Stimulated activated CD4-positive, alpha-beta T cell treated with anti-CD3 and anti-CD28 coated beads, Interleukin-1b, Interleukin-23, amount 100 ng/mL, for 48 hours (primary cell): ENCODE measurements at regions not wholly inside any gene's neighbourhood (a gene's known extent, or its start where the extent isn't known, plus 50 kb on each side); places are given as distances from the start of the nearest gene placed in this dataset.

Experiments used
- DNase-seq: peaks from one replicate; pipeline ENCODE4 v3.0.0-alpha.2; 2020

GRCh38 chr13:22141716-22142115 lies 470.8 kb downstream of the FGF9 start:
- DNase-seq = no peak

GRCh38 chr13:22143671-22144070 lies 472.8 kb downstream of the FGF9 start:
- DNase-seq = no peak

- DNase-seq = no peak
Observed at GRCh38 chr13:22144806-22145205, 473.9 kb downstream of the FGF9 start.

- no peak for DNase-seq
Observed at GRCh38 chr13:22148187-22148586, 477.3 kb downstream of the FGF9 start.

DNA sequence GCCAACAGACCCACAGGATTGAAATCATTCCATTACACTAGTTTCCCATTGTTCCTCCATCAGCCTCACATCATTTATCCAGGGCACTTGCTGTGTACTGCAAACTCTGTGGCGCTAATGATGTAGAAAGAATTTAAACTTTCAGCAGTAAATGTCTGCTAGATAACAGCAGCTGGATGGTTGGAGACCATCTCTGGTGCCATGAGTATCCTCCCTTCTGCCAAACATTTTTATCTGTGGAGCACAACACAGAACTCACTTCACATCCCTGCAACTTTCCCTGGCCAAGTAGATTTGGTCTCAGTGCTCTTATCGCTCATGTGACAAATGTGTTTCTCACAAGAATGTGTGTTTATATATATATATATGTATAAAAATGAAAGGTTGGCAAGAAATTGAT lies 481.9 kb downstream of the FGF9 start:
- no peak for DNase-seq

DNA sequence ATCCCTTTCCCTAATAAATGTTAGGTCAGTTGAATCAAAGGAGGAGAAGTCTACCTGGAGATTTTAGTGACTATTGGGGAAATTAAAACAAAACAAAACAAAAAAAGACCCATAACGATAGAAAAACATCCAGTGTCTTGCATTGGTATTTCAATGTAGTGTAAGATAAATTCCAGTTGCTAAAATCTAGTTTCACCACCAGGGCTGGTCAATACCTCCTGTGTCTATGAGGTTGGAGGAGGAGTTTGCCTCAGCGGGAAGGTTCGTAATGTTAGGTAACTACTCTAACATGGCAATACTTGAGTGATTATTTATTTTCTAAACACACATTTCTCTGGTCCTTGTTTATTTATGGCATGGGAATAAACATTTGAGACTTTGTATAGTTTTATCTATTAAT lies 483.2 kb downstream of the FGF9 start:
- DNase-seq = no peak

DNA sequence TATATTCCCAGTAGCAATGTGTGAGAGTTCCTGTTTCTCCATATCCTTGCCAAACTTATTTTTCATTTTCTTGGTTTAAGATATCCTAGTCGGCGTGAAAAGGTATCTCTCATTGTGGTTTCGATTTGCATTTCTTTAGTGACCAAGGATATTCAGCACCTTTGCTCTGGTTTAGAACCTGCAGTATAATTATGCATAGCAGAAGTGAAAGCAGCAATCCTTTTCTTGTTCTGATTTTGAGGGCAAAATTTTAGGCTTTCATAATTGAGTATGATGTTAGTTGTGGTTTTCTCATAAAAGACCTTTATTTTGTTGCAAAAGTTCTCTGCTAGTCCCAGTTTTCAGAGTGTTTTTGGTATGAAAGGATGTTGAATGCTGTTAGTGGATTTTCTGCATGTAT lies 491.0 kb downstream of the FGF9 start:
- DNase-seq = no peak

DNA sequence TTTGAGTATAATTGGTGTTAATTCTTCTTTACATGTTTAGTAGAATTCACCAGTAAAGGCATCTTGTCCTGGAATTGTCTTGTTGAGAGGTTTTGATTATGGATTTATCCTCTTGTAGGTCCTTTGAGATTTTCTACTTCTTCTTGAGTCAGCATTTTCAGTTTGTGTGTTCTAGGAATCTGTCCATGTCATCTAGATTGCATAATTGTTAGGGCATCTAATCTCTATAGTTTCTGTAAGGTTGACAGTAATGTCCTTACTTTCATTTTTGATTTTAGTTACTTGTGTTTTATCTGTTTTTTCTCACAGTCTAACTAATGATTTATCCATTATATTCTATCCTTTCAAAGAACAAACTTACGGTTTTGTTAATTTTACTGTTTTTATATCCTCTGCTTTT lies 492.0 kb downstream of the FGF9 start:
- no peak for DNase-seq

- no peak for DNase-seq
Observed at GRCh38 chr13:22168437-22169190, 497.7 kb downstream of the FGF9 start.

- no peak for DNase-seq
Observed at GRCh38 chr13:22169473-22169872, 498.6 kb downstream of the FGF9 start.

DNA sequence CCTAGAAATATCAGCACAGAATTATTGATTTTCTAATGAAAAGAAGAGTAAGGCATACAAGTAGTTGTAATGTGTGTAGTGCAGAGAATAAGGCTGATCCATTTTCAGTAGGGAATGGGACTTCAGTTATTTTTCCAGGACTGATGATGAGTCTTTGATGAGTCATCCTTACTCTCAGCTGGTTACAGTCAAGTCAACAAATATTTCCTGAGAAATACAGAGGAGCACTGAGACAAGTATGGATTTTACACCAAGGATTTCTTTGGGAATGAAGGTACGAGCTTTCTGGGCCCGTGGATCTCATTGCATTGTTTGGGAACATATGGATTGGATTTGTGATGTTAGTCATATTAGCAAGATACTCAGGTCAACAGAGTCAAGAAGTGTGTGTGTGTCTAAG lies 502.7 kb downstream of the FGF9 start:
- DNase-seq = no peak

GRCh38 chr13:22175241-22175640 lies 504.4 kb downstream of the FGF9 start:
- DNase-seq = no peak

DNA sequence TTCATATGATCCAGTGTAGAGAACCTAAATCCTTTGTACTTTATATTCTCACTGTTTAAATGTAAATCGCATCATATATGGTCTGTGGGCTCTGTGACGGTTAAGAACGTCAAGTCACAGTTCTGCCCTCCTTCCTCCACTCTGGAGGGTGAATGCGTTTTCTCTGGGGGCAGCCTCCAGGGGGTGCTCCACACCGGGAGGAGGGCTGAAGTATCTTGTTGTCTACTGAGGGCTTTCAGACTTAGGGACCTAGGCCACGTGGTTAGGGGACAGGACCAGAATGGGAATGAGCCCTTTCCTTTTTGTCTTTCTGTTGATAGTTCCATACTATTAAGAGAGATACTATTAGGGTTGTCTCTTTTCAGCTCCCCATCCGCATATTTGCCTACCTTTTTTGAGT lies 504.9 kb downstream of the FGF9 start:
- DNase-seq = no peak

DNA sequence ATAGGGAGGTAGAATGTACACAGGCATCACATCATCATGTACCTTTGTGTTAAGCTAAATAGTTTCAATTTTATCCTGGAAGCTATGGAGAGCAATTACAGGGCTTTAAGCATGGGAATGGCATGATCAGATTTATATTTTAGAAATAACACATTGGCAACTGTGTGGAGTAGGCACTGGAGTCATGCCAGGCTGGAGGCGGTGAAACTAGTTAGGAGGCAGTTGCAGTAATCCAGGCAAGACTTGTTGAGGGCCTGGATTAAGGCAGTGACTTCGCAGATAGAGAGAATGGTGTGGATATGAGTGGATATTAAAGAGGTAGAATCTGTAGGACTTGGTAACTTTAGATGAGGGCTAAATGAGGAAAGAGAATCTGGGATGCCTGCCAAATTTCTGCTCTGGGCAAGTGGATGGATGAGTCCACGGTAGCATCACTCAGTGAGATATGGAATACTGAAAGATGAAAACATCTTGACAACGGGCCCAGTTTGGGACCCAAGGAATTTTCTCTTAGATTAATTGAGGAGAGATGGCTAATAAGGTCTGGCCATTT lies 506.2 kb downstream of the FGF9 start:
- DNase-seq = no peak

- DNase-seq = no peak
Observed at GRCh38 chr13:22178878-22179277, 508.0 kb downstream of the FGF9 start.

- no peak for DNase-seq
Observed at GRCh38 chr13:22187329-22187728, 516.5 kb downstream of the FGF9 start.

GRCh38 chr13:22189176-22190048 lies 518.5 kb downstream of the FGF9 start:
- DNase-seq = no peak

- no peak for DNase-seq
Observed at GRCh38 chr13:22193070-22193469, 522.2 kb downstream of the FGF9 start.

DNA sequence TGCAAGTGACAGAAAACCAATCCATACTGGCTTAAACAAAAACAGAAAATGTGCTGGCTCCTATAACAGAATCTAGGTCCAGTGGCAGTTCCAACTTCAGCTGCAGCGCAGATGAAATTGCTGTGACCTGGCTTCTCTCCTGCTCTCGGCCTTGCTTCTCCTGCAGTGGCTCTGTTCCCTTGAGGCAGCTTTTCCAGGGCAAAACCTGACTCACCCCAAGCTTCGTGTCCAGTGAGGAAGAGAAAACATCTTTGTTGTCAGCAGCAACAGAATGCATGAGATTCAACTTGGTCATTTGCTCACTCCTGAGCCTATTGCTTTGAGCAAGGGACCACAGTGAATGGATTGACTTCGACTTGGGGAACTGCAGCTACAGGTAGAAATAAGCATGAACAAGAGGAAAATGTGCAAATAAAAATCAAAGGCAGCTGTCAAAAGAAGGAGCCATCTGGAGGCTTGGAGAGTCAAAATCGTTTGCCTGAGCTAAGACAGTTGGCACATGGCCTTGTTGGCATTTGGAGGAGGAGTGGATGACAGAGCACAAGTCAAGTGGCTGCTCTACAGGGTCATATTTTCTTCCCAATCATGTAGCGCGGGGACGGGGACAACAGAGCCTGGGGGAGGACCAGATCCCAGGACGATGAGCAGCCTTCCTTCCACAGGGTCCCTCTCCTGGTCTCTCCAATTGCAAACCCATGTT lies 523.4 kb downstream of the FGF9 start:
- no peak for DNase-seq

GRCh38 chr13:22195726-22196125 lies 524.9 kb downstream of the FGF9 start:
- DNase-seq = no peak

DNA sequence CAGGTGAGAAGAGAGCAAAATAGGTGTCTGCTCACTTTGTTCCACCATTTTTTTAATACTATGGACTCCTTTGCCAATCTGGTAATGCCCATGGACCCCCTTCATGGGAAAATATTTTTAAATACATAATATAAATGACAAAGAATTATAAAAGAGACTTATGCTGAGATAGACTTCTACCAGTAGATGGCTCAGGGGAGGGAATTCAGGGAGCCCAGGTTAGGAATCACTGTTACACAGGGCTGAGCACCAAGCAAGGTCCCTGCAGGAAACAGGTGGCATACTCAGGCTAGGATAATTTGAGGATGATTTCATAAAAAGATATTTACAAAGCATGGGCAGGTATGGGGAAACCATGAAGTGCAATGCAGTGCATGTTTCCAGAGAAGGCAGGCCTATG lies 525.9 kb downstream of the FGF9 start:
- DNase-seq = no peak

GRCh38 chr13:22198001-22198400 lies 527.1 kb downstream of the FGF9 start:
- DNase-seq = no peak

DNA sequence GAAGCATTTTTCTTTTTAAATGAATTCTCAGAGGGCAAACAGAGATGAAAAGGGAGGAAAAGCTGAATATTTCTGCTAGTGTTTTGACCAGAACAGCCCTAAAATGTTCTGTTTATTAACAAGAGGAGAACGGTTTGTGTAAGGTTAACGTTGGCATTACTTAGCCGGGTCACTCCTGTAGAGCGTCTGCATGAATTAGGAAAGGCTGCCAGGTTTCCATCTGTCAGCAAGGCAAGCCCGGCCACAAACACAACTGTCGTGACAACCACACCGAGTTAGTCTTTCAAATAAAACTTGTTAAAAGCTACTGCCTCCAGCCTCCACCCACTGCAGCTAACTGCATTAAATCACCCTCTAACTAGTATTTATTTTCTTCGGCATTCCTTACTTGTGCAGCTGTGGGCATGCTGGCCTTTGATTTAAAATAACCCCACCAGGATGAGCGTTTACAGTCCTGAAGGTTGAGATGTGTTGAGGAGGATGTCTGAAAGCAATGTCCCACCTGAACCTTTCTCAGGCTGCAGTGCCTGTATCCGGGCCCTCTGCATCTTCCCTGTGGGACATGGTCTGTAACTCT lies 527.9 kb downstream of the FGF9 start:
- no peak for DNase-seq
